Adrenal gland (tissue), 5 donors: ENCODE measurements at regions not wholly inside any gene's neighbourhood (a gene's known extent, or its start where the extent isn't known, plus 50 kb on each side); places are given as distances from the start of the nearest gene placed in this dataset.

ENCODE experiments used
- CTCF ChIP-seq, 6 experiments: fragments of 450-650 bp in 4 of 6; fragments of 200-600 bp in 2 of 6; sonication (generic) in 1 of 6; IDR thresholded peaks; 1 replicate in 5 of 6; 2 replicates in 1 of 6; pipeline versions ENCODE4 v1.5.1 to v1.8.0; 2016 to 2021; ENCODE audit warnings: antibody characterized with exemption in 6 of 6, mild to moderate bottlenecking in 2 of 6, moderate library complexity in 1 of 6
- POLR2A ChIP-seq, 2 donors: fragments of 450-650 bp; IDR thresholded peaks; one replicate each; pipeline ENCODE4 v1.6.1; 2017; ENCODE audit warnings: antibody characterized with exemption in 2 of 2, mild to moderate bottlenecking in 2 of 2, moderate library complexity in 1 of 2
- donor health status: DM: no; HTN: no; CAD: no.

- TF ChIP-seq CTCF (IDR thresholded peaks at IDR 0.05) (no peak), POLR2A (IDR thresholded peaks at IDR 0.05) (no peak)
Observed at GRCh38 chr5:171600741-171601265, 181.4 kb downstream of the FGF18 start.
